GM12872 (cell line): ENCODE measurements at regions not wholly inside any gene's neighbourhood (a gene's known extent, or its start where the extent isn't known, plus 50 kb on each side); places are given as distances from the start of the nearest gene placed in this dataset.

Experiments
- TF ChIP-seq, protein P1 (sequence below): IDR thresholded peaks from 3 replicates; pipeline ENCODE4 v1.5.1; 2011; ENCODE audit warnings: low read depth, mild to moderate bottlenecking, low read length, moderate library complexity; ENCODE audit not compliant: insufficient read depth

DNA sequence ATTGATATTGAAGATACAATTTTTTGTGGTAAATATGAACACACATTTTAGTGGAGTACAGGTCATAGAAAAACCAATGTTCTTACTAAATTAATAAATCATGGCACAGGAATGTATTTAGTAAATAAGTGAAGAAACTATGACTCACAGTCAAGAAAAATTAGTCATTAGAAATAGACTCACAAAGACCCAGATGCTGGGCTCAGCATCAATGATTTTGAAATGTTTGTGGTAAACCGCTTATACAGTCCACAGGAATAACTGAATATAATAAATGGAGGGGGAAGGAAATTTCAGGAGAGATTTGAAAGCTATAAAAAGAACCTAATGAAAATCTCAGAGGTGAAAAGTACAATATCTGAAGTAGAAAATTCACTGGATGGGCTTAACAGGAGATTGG, 138.3 kb upstream of the ADCY1 start:
- TF ChIP-seq, protein P1, sequence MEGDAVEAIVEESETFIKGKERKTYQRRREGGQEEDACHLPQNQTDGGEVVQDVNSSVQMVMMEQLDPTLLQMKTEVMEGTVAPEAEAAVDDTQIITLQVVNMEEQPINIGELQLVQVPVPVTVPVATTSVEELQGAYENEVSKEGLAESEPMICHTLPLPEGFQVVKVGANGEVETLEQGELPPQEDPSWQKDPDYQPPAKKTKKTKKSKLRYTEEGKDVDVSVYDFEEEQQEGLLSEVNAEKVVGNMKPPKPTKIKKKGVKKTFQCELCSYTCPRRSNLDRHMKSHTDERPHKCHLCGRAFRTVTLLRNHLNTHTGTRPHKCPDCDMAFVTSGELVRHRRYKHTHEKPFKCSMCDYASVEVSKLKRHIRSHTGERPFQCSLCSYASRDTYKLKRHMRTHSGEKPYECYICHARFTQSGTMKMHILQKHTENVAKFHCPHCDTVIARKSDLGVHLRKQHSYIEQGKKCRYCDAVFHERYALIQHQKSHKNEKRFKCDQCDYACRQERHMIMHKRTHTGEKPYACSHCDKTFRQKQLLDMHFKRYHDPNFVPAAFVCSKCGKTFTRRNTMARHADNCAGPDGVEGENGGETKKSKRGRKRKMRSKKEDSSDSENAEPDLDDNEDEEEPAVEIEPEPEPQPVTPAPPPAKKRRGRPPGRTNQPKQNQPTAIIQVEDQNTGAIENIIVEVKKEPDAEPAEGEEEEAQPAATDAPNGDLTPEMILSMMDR: no peak

DNA sequence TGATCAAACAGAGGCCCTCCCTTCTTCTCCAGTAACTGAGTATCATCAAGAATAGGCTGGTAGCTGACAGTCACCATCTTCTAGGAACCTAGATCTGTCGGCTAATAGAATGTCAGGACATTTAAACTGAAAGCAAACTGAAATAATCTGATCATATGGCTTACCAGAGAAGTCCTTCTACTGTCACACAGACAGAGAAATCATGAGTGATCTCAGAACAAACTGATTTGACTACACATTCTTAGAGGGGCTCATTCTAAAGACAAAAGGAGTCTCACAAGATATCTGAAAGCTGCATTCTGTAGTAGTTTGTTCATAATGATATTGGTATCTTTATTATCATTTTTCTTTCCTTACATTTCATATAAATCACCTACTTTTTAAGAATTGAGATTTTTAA, 130.9 kb upstream of the ADCY1 start:
- TF ChIP-seq, protein P1: no peak

DNA sequence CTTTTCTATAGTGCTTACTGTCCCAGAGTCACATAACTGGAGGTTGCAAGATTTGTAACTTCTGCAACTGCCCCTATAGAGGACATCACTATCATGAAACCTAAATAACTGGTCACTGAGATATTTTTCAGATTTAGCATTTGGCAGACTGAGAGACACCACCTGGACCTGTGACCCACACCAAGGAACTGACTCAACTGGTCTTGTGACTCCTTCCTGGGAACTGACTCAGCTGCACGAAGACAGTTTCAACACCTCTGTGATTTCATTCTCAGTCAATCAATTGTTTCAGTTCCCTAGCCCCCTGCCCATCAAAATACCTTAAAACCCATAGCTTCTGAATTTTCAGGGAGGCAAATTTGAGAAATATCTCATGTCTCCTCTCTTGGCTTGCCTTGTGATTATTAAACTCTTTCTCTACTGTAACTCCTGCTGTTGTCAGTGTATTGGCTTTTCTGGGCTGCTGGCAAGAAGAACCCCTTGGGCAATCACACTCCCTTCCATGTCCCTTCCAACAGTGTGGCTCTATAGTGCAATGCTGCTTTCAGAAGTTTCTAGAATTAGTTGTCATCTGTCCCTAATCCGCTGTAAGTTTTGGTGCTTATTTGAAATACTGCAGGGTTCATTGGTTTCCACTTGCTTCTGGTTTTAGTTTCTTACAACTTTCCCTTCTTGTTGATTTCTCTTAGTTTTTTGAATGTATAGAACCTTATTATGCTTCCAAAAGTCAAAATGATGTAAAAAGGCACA, 127.8 kb upstream of the ADCY1 start:
- TF ChIP-seq, protein P1: no peak

DNA sequence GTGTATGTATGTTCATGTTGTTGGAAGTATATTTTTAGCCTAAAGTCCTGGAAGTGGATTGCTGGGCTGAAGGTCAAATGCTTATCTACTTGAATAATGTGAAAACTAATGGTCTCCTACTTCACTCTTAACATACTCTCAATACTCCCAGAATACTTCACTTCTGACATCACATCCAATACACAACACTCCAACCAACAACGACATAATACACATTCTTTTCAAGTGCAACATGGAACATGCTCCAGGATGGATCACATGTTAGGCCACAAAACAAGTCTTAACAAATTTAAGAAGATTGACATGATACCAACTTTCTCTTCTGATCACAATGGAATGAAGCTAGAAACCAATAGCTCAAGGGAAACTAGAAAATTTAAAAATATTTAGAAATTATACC, 126.9 kb upstream of the ADCY1 start:
- TF ChIP-seq, protein P1: no peak

DNA sequence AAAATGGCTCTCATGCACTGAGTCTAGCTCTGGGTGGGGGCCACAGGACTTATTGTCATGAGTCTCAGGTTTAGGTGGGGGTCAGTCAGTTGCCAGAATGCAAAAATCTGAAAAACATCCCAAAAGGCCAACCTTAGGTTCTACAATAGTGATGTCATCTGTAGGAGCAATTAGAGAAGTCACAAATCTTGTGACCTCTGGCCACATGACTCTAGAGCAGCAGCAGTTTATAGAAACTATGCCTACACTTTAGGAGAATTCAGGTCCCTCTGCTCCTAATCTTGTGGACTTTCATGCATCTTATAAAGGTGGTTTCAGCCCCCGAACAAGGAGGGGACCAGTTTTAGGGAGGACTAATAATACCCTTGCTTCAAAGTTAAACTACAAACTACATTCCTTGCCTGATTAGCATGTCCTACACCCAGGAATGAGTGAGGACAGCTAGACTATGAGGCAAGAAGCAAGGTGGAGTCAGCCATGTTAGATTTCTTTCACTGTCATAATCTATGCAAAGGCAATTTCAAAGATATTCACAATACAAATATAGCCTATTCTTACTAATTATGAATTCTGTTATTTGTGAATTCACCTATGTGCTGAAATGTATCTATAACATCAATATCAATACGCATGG, 123.5 kb upstream of the ADCY1 start:
- TF ChIP-seq, protein P1: no peak

DNA sequence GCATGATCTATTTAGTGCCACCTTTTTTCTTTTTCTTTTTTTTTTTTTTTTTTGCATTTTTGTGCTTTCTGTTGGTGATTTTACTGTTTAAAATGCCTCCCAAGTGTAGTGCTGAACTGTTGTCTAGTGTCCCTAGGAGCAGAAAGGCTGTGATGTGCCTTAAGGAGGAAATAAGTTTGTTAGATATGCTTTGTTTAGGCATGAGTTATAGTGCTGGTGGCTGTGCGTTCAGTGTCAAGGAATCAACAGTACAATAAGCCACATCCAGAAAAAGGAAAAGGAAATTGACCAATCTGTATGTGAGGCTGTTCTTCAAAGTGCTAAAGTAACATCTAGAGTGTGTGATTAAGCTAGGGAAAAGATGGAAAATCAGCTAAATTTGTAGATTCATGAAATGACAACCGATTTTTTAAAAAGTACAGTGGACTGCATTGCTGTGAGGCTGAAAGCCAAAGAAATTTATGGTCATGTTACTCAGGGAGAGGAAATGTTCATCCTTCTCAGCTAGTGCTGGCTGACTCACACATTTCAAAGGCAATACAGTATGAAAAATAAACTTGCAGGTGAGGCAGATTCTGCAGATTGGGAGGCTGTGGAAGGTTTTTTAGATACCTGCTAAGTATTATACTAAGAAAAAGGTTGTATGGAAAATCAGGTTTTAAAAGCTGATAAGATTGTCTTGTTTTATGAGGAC, 122.7 kb upstream of the ADCY1 start:
- TF ChIP-seq, protein P1: no peak

DNA sequence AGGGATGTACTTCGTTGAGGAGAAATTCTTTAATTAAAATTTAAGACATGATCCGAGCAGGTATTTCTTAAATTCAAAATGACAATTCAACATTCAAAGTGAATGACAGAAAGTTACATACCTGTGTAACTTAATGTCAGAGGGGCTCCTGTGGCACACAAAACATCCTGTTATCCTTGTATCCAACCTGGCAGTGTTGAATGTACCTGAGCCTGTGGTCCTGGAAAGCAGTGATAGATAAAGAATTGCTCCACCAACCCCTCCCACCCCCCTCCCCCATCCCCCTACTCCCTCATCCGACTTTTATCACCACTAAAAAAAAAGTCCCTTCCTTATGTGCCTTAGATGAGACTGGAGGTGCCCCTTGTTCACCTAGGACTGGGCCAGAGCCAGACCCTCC, 119.4 kb upstream of the ADCY1 start:
- TF ChIP-seq, protein P1: no peak
